Prostate gland (tissue), 2 donors: ENCODE measurements at regions not wholly inside any gene's neighbourhood (a gene's known extent, or its start where the extent isn't known, plus 50 kb on each side); places are given as distances from the start of the nearest gene placed in this dataset.

ENCODE experiments used
- DNase-seq: peaks from one replicate; pipeline ENCODE4 v3.0.0-alpha.2; 2019; ENCODE audit warnings: low spot score
- H3K27ac ChIP-seq, 2 donors: fragments of 200-600 bp; sonication (generic); 2 replicates each; pipeline ENCODE4 v1.5.1; 2017 to 2019
- H3K27me3 ChIP-seq: fragments of 200-600 bp; sonication (generic); replicated peaks from 2 replicates; pipeline ENCODE4 v1.5.1; 2019; ENCODE audit not compliant: insufficient read depth
- H3K36me3 ChIP-seq, 2 donors: fragments of 200-600 bp; sonication (generic); 1 replicate in 1 of 2; 2 replicates in 1 of 2; pipeline versions ENCODE4 v1.5.1 to v1.8.1; 2017 to 2019
- H3K4me1 ChIP-seq: fragments of 200-600 bp; sonication (generic); replicated peaks from 2 replicates; pipeline ENCODE4 v1.5.1; 2019
- H3K4me3 ChIP-seq, 2 donors: fragments of 200-600 bp; sonication (generic); 2 replicates each; pipeline ENCODE4 v1.5.1; 2017 to 2019
- H3K9me3 ChIP-seq: fragments of 200-600 bp; sonication (generic); 2 replicates; pipeline ENCODE4 v1.5.1; 2017
- CTCF ChIP-seq, 4 experiments: fragments of 200-600 bp in 2 of 4; fragments of 450-650 bp in 2 of 4; sonication (generic) in 2 of 4; IDR thresholded peaks; 1 replicate in 3 of 4; 2 replicates in 1 of 4; pipeline ENCODE4 v1.5.1; 2016 to 2019; ENCODE audit warnings: antibody characterized with exemption in 4 of 4, mild to moderate bottlenecking in 2 of 4, moderate library complexity in 2 of 4
- POLR2A ChIP-seq: fragments of 450-650 bp; IDR thresholded peaks from one replicate; pipeline ENCODE4 v1.6.1; 2016; ENCODE audit warnings: antibody characterized with exemption, mild to moderate bottlenecking
- POLR2AphosphoS5 ChIP-seq: sonication (generic); formaldehyde crosslinking; IDR thresholded peaks from one replicate; pipeline ENCODE4 v1.6.1; 2017; ENCODE audit warnings: antibody characterized with exemption
- WGBS: methylation state at CpG from one replicate; pipeline ENCODE4 v1.1.5; 2018; 5-methylcytosine and 5-hydroxymethylcytosine counted together
- intact Hi-C: fragments of 100-400 bp; cut with DNase I; formaldehyde crosslinking; loops from one replicate; pipeline ENCODE4 v1.14.2; 2022

DNA sequence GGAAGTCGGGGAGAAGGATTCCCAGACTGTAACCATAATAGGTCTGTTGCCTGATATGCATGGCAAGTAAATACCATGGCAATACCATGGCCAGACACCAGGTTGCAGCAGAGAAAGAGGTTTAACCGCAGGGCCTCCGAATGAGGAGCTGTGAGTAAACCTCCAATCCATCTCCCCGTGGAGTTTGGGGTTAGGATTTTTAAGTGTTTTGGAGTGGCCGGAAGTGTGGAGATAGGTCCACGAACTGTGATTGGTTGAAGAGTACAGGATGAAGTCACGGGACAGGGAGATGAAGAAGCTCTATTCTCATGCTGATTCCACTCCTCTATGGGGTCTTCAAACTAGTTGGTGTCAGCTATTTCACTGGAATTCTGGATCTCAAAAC, 127.9 kb downstream of the ST8SIA2 start:
- intact Hi-C loops = loop anchor here (1.0 to 10.0 kb wide), 2 partner anchors 162 to 263 kb away; no protein-coding TSS in a partner anchor
- Histone ChIP-seq H3K36me3 (no peaks in the 10 kb centered on the region), H3K9me3 (no peaks in the 10 kb centered on the region), H3K4me3 (no peak overlapping the region), H3K27ac (no peak overlapping the region), H3K27me3 (no peaks in the 10 kb centered on the region), H3K4me1 (no peaks in the 10 kb centered on the region)
- peak; percentile 66 for TF ChIP-seq POLR2AphosphoS5
- peak; percentile 60 to 94 (median 85) for TF ChIP-seq CTCF (IDR thresholded peaks at IDR 0.05)
- no peak for TF ChIP-seq POLR2A
- peak; percentile 86 for DNase-seq
- 5% methylated on average over 7 of the region's 7 CpGs for WGBS

GRCh38 chr15:92520914-92521623, 127.4 kb downstream of the ST8SIA2 start:
- H3K4me3 ChIP-seq = no peak overlapping the region
- TF ChIP-seq POLR2AphosphoS5 (no peak), CTCF (IDR thresholded peaks at IDR 0.05) (no peak), POLR2A (no peak)
- H3K27ac ChIP-seq = no peak overlapping the region
- intact Hi-C loops = loop anchor here (1.0 to 10.0 kb wide), 2 partner anchors 162 to 264 kb away; no protein-coding TSS in a partner anchor
- WGBS = 87% methylated on average over 2 of the region's 2 CpGs
- H3K36me3 ChIP-seq = no peaks in the 10 kb centered on the region
- H3K9me3 ChIP-seq = no peaks in the 10 kb centered on the region
- no peaks in the 10 kb centered on the region for H3K4me1 ChIP-seq
- H3K27me3 ChIP-seq = no peaks in the 10 kb centered on the region
- no peak for DNase-seq

DNA sequence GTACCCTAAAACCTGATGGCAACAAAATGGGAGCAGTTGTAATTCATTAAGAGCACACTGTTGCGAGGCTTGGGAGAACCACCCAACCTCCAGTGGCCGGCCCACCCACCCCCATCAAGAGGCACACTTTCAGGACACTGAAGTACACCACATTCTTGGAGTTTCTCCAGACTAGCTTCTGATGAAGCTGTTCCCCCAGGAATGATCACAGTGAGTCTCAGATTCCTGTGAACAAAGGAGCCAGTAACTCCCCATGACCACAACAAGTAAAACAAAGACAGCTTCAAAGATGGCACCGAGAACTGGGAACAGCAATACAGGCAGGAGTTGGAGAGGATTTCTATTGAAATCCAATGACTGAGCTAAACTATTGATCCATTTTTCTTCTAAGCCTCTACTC, 126.0 kb downstream of the ST8SIA2 start:
- TF ChIP-seq CTCF (IDR thresholded peaks at IDR 0.05) = no peak
- TF ChIP-seq POLR2A = no peak
- no peak for TF ChIP-seq POLR2AphosphoS5
- Histone ChIP-seq H3K36me3 (no peaks in the 10 kb centered on the region), H3K27me3 (no peaks in the 10 kb centered on the region), H3K4me1 (no peaks in the 10 kb centered on the region), H3K9me3 (no peaks in the 10 kb centered on the region), H3K27ac (no peak overlapping the region), H3K4me3 (no peak overlapping the region)
- no peak for DNase-seq
- intact Hi-C loops = loop anchor here (10.0 kb wide), 1 partner anchor 265 kb away; no protein-coding TSS in a partner anchor
- WGBS = 83% methylated on average over 3 of the region's 3 CpGs
